ENCODE measurements at regions not wholly inside any gene's neighbourhood (a gene's known extent, or its start where the extent isn't known, plus 50 kb on each side); places are given as distances from the start of the nearest gene placed in this dataset.

- Histone ChIP-seq H4K20me1 (replicated peaks; ENCODE audit: control insufficient read depth, extremely low read depth, insufficient read depth, low read length) (no peaks in the 10 kb centered on the region), H3K9me1 (replicated peaks; ENCODE audit: control insufficient read depth, extremely low read depth, insufficient read depth, low read length) (no peaks in the 10 kb centered on the region), H3K4me3 (replicated peaks in 1 of 3; ENCODE audit: insufficient read depth in 1 of 3, low read depth in 1 of 3, low read length in 3 of 3) (no peak overlapping the region), H3K79me2 (ENCODE audit: control insufficient read depth, insufficient read depth, low read length) (no peaks in the 10 kb centered on the region), H3K4me1 (ENCODE audit: control insufficient read depth, extremely low read depth, insufficient read depth, low read length) (peaks cover 4% of the 10 kb centered on the region), H3K36me3 (ENCODE audit: control insufficient read depth in 2 of 2, extremely low read depth in 1 of 2, insufficient read depth in 2 of 2, low read length in 2 of 2) (no peaks in the 10 kb centered on the region), H2AFZ (ENCODE audit: low read depth, low read length) (no peak overlapping the region), H3K9me3 (replicated peaks; ENCODE audit: control insufficient read depth, insufficient read depth, low read length) (no peaks in the 10 kb centered on the region), H3K27ac (ENCODE audit: insufficient read depth, low read depth, low read length) (no peak overlapping the region), H3K4me2 (ENCODE audit: insufficient read depth, low read length) (no peak overlapping the region), H3K27me3 (ENCODE audit: control insufficient read depth in 2 of 2, insufficient read depth in 2 of 2, low read length in 2 of 2) (peaks cover 19 to 25% of the 10 kb centered on the region in 2 experiments), H3K9ac (replicated peaks; ENCODE audit: extremely low read depth, insufficient read depth, low read length) (no peak overlapping the region)
- no peak for DNase-seq (ENCODE audit: low read depth, low spot score)
- ChIA-PET POLR2A (no interaction called here), CTCF (interaction anchor here (1.2 kb wide), 1 partner anchor 18 kb away, joined by 3 read pairs; no protein-coding TSS in a partner anchor)
- no peak for FAIRE-seq
- dilution Hi-C loops (cut with MboI; ENCODE audit: extremely low pct_ligation_motif_present, low sequenced_read_pairs) (no loop called here), intact Hi-C loops (cut with micrococcal nuclease) (no loop called here)
- BruUV-seq (replicated peaks), result no TSS peak
- TF ChIP-seq POLR2A (IDR thresholded peaks at IDR 0.05; ENCODE audit: low read depth, low read length) (no peak), MYC (IDR thresholded peaks at IDR 0.05; ENCODE audit: low read depth, low read length) (no peak), POLR2AphosphoS5 (IDR thresholded peaks at IDR 0.05; ENCODE audit: insufficient read depth, low read depth, low read length) (no peak), MAX (IDR thresholded peaks at IDR 0.05; ENCODE audit: insufficient read depth, insufficient read length) (no peak), JUN (IDR thresholded peaks at IDR 0.05; ENCODE audit: borderline replicate concordance, insufficient read depth, insufficient read length, low read depth) (no peak), FOS (IDR thresholded peaks at IDR 0.05; ENCODE audit: borderline replicate concordance, insufficient read depth, low read length) (no peak), EZH2 (IDR thresholded peaks at IDR 0.05; ENCODE audit: borderline replicate concordance, low read depth, low read length, severe bottlenecking) (no peak)
Measured at GRCh38 chr21:35597750-35598339, 462.5 kb downstream of the SETD4 start.

DNA sequence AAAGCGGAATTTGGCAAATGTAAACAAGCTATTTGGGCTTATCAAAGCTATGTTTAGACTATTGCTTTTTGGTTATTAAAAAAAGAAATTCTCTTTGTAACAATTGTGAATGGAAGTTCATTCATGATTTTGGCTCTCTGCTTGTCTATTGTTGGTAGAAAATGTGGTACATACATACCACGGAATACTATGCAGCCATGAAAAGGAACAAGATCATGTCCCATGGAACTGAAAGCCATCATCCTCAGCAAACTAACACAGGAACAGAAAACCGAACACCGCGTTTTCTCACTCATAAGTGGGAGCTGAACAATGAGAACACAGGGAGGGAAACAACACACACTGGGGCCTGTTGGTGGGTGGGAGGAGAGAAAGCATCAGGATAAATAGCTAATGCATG is 465.4 kb downstream of the SETD4 start:
- BruUV-seq (replicated peaks), result no TSS peak
- H3K9me1 ChIP-seq (replicated peaks; ENCODE audit: control insufficient read depth, extremely low read depth, insufficient read depth, low read length), result no peaks in the 10 kb centered on the region
- ChIA-PET CTCF (interaction anchor here (1.2 kb wide), 1 partner anchor 21 kb away, joined by 3 read pairs; no protein-coding TSS in a partner anchor), POLR2A (no interaction called here)
- H3K27me3 ChIP-seq (ENCODE audit: control insufficient read depth in 2 of 2, insufficient read depth in 2 of 2, low read length in 2 of 2), result peaks cover 8 to 13% of the 10 kb centered on the region in 2 experiments
- no peak overlapping the region for H3K27ac ChIP-seq (ENCODE audit: insufficient read depth, low read depth, low read length)
- H3K9me3 ChIP-seq (replicated peaks; ENCODE audit: control insufficient read depth, insufficient read depth, low read length), result no peaks in the 10 kb centered on the region
- no peak overlapping the region for H2AFZ ChIP-seq (ENCODE audit: low read depth, low read length)
- no peaks in the 10 kb centered on the region for H4K20me1 ChIP-seq (replicated peaks; ENCODE audit: control insufficient read depth, extremely low read depth, insufficient read depth, low read length)
- H3K4me1 ChIP-seq (ENCODE audit: control insufficient read depth, extremely low read depth, insufficient read depth, low read length), result peaks cover 10% of the 10 kb centered on the region
- no peak overlapping the region for H3K4me3 ChIP-seq (replicated peaks in 1 of 3; ENCODE audit: insufficient read depth in 1 of 3, low read depth in 1 of 3, low read length in 3 of 3)
- TF ChIP-seq JUN (IDR thresholded peaks at IDR 0.05; ENCODE audit: borderline replicate concordance, insufficient read depth, insufficient read length, low read depth) (no peak), CTCF (IDR thresholded peaks at IDR 0.05; ENCODE audit: extremely low read depth in 1 of 2, insufficient read depth in 1 of 2, low read depth in 1 of 2, low read length in 2 of 2) (no peak), POLR2AphosphoS5 (IDR thresholded peaks at IDR 0.05; ENCODE audit: insufficient read depth, low read depth, low read length) (no peak), GATA2 (IDR thresholded peaks at IDR 0.05; ENCODE audit: insufficient read depth, insufficient read length, low read depth, low read length) (no peak), EZH2 (IDR thresholded peaks at IDR 0.05; ENCODE audit: borderline replicate concordance, low read depth, low read length, severe bottlenecking) (no peak)
- no peak overlapping the region for H3K9ac ChIP-seq (replicated peaks; ENCODE audit: extremely low read depth, insufficient read depth, low read length)
- H3K79me2 ChIP-seq (ENCODE audit: control insufficient read depth, insufficient read depth, low read length), result no peaks in the 10 kb centered on the region
- no peak for FAIRE-seq
- dilution Hi-C loops (cut with MboI; ENCODE audit: extremely low pct_ligation_motif_present, low sequenced_read_pairs) (no loop called here), intact Hi-C loops (cut with micrococcal nuclease) (no loop called here)
- no peak for DNase-seq (ENCODE audit: low read depth, low spot score)
- no peaks in the 10 kb centered on the region for H3K36me3 ChIP-seq (ENCODE audit: control insufficient read depth in 2 of 2, extremely low read depth in 1 of 2, insufficient read depth in 2 of 2, low read length in 2 of 2)
- H3K4me2 ChIP-seq (ENCODE audit: insufficient read depth, low read length), result no peak overlapping the region

Data from endothelial cell of umbilical vein (primary cell).